WTC11 (cell line): ENCODE measurements at regions not wholly inside any gene's neighbourhood (a gene's known extent, or its start where the extent isn't known, plus 50 kb on each side); places are given as distances from the start of the nearest gene placed in this dataset.

Source experiments
- ATAC-seq: fragments of 200-7000 bp; cut with Tn5 transposase; 2 replicates; pipeline ENCODE4 v1.10.0; 2021; ENCODE audit warnings: mild to moderate bottlenecking, moderate library complexity
- CTCF ChIA-PET: fragments of 300-600 bp; sonication (Branson Sonifier 250); formaldehyde crosslinking; loops from one replicate; lab custom pipeline; 2021; ENCODE audit warnings: antibody characterized with exemption; lab: Charles Lee
- POLR2A ChIA-PET: fragments of 350-600 bp; sonication (Branson Sonifier 250); formaldehyde crosslinking; loops from one replicate; lab custom pipeline; 2021; ENCODE audit warnings: antibody characterized with exemption; lab: Charles Lee
- DNase-seq: peaks from one replicate; pipeline ENCODE4 v3.0.0; 2021; ENCODE audit warnings: low spot score
- H3K27ac Mint-ChIP-seq: 2 replicates; pipeline ENCODE4 v1.8.0; 2021; ENCODE audit warnings: mixed read lengths
- H3K27me3 Mint-ChIP-seq: 2 replicates; pipeline ENCODE4 v1.8.0; 2021; ENCODE audit warnings: low read depth, mild to moderate bottlenecking, moderate library complexity, mixed read lengths
- H3K36me3 Mint-ChIP-seq: 2 replicates; pipeline ENCODE4 v1.8.0; 2021; ENCODE audit warnings: mixed read lengths
- H3K4me1 Mint-ChIP-seq: 2 replicates; pipeline ENCODE4 v1.8.0; 2022; ENCODE audit warnings: mixed read lengths
- H3K4me3 Mint-ChIP-seq: 2 replicates; pipeline ENCODE4 v1.8.0; 2021; ENCODE audit warnings: mild to moderate bottlenecking, moderate library complexity, mixed read lengths
- H3K9me3 Mint-ChIP-seq: 2 replicates; pipeline ENCODE4 v1.8.0; 2021; ENCODE audit warnings: mixed read lengths
- CBFB ChIP-seq: sonication (generic); formaldehyde crosslinking; IDR thresholded peaks from 2 replicates; pipeline ENCODE4 v1.8.1; 2022; ENCODE audit warnings: mild to moderate bottlenecking, low read depth, missing genetic modification reagents
- CREB1 ChIP-seq: sonication (generic); formaldehyde crosslinking; IDR thresholded peaks from 2 replicates; pipeline ENCODE4 v1.8.0; 2023; ENCODE audit warnings: mild to moderate bottlenecking, missing genetic modification reagents
- ESRRA ChIP-seq: sonication (generic); formaldehyde crosslinking; IDR thresholded peaks from 2 replicates; pipeline ENCODE4 v1.8.1; 2022; ENCODE audit warnings: mild to moderate bottlenecking, missing genetic modification reagents, borderline replicate concordance
- FOXJ3 ChIP-seq: sonication (generic); formaldehyde crosslinking; IDR thresholded peaks from 2 replicates; pipeline ENCODE4 v1.9.0; 2021; ENCODE audit warnings: missing genetic modification reagents, mild to moderate bottlenecking, borderline replicate concordance
- FOXK1 ChIP-seq: sonication (generic); formaldehyde crosslinking; IDR thresholded peaks from 2 replicates; pipeline ENCODE4 v1.8.0; 2022; ENCODE audit warnings: mild to moderate bottlenecking, moderate library complexity, missing genetic modification reagents
- MYBL2 ChIP-seq: sonication (generic); formaldehyde crosslinking; IDR thresholded peaks from 2 replicates; pipeline ENCODE4 v1.8.1; 2023; ENCODE audit warnings: mild to moderate bottlenecking, moderate library complexity, missing genetic modification reagents
- RORB ChIP-seq: fragments of 250-450 bp; sonication (Bioruptor Pico); IDR thresholded peaks from 2 replicates; pipeline ENCODE4 v1.9.0; 2021; ENCODE audit warnings: mild to moderate bottlenecking
- TCF7 ChIP-seq: sonication (generic); formaldehyde crosslinking; IDR thresholded peaks from 2 replicates; pipeline ENCODE4 v1.8.0; 2022; ENCODE audit warnings: mild to moderate bottlenecking, low read depth, missing genetic modification reagents, moderate library complexity
- TEAD1 ChIP-seq: sonication (generic); formaldehyde crosslinking; IDR thresholded peaks from 2 replicates; pipeline ENCODE4 v1.8.0; 2022; ENCODE audit warnings: mild to moderate bottlenecking, missing genetic modification reagents
- ZNF232 ChIP-seq: sonication (generic); formaldehyde crosslinking; IDR thresholded peaks from 2 replicates; pipeline ENCODE4 v1.8.0; 2022; ENCODE audit warnings: mild to moderate bottlenecking, missing genetic modification reagents
- TF ChIP-seq, protein P1 (sequence below): sonication (generic); formaldehyde crosslinking; IDR thresholded peaks from 2 replicates; pipeline ENCODE4 v1.8.0; 2022; ENCODE audit warnings: mild to moderate bottlenecking, missing genetic modification reagents
- TF ChIP-seq, protein P2 (sequence below): sonication (generic); formaldehyde crosslinking; conservative IDR thresholded peaks from 2 replicates; pipeline ENCODE4 v1.8.1; 2023; ENCODE audit warnings: mild to moderate bottlenecking, low read depth, missing genetic modification reagents, moderate library complexity
- TF ChIP-seq, protein P3 (sequence below): sonication (generic); formaldehyde crosslinking; IDR thresholded peaks from 2 replicates; pipeline ENCODE4 v1.8.0; 2022; ENCODE audit warnings: mild to moderate bottlenecking, missing genetic modification reagents
- TF ChIP-seq, protein P4 (sequence below): sonication (generic); formaldehyde crosslinking; IDR thresholded peaks from 2 replicates; pipeline ENCODE4 v1.8.1; 2023; ENCODE audit warnings: mild to moderate bottlenecking, missing genetic modification reagents, moderate library complexity
- TF ChIP-seq, protein P5 (sequence below): fragments of 250-450 bp; sonication (Bioruptor Pico); IDR thresholded peaks from 2 replicates; pipeline ENCODE4 v1.9.0; 2021; ENCODE audit warnings: mild to moderate bottlenecking, borderline replicate concordance
- TF ChIP-seq, protein P6 (sequence below): sonication (generic); formaldehyde crosslinking; IDR thresholded peaks from 2 replicates; pipeline ENCODE4 v1.8.1; 2023; ENCODE audit warnings: mild to moderate bottlenecking, moderate library complexity, missing genetic modification reagents

DNA sequence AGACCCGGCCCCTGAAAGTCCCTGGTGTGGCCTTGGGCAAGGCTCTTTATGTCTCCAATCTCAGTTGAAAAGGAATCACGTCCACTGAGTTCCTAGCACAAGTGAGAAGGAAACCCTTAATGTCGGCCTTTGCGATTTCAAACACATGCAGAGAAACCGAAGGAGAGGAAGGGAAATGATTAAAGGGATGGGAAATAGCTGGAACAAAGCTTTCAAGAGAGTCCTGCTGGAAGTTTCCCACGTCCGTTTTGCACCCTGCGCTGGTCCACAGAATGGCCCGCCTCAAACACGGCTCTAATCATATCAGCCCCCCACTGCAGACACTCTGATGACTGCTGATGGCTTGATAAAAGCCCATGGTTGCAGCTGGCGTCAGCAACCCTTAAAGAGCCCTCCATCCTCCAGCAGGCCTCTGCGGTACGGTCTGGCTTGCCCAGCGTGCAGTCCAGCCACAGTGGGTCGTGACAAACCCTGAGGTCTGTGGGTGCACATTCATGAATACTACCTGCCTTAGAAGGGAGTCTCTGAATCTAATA, 765.5 kb upstream of the EEF2KMT start:
- ChIA-PET CTCF (no interaction called here), POLR2A (no interaction called here)
- H3K27me3 Mint-ChIP-seq, result peaks cover 12% of the 10 kb centered on the region
- no peak overlapping the region for H3K27ac Mint-ChIP-seq
- TF ChIP-seq, protein P1, sequence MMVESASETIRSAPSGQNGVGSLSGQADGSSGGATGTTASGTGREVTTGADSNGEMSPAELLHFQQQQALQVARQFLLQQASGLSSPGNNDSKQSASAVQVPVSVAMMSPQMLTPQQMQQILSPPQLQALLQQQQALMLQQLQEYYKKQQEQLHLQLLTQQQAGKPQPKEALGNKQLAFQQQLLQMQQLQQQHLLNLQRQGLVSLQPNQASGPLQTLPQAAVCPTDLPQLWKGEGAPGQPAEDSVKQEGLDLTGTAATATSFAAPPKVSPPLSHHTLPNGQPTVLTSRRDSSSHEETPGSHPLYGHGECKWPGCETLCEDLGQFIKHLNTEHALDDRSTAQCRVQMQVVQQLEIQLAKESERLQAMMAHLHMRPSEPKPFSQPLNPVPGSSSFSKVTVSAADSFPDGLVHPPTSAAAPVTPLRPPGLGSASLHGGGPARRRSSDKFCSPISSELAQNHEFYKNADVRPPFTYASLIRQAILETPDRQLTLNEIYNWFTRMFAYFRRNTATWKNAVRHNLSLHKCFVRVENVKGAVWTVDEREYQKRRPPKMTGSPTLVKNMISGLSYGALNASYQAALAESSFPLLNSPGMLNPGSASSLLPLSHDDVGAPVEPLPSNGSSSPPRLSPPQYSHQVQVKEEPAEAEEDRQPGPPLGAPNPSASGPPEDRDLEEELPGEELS, result no peak
- TF ChIP-seq MYBL2 (CRISPR knock-in tag), result no peak
- TF ChIP-seq CREB1, result no peak
- TF ChIP-seq ESRRA (CRISPR knock-in tag), result no peak
- TF ChIP-seq, protein P2, sequence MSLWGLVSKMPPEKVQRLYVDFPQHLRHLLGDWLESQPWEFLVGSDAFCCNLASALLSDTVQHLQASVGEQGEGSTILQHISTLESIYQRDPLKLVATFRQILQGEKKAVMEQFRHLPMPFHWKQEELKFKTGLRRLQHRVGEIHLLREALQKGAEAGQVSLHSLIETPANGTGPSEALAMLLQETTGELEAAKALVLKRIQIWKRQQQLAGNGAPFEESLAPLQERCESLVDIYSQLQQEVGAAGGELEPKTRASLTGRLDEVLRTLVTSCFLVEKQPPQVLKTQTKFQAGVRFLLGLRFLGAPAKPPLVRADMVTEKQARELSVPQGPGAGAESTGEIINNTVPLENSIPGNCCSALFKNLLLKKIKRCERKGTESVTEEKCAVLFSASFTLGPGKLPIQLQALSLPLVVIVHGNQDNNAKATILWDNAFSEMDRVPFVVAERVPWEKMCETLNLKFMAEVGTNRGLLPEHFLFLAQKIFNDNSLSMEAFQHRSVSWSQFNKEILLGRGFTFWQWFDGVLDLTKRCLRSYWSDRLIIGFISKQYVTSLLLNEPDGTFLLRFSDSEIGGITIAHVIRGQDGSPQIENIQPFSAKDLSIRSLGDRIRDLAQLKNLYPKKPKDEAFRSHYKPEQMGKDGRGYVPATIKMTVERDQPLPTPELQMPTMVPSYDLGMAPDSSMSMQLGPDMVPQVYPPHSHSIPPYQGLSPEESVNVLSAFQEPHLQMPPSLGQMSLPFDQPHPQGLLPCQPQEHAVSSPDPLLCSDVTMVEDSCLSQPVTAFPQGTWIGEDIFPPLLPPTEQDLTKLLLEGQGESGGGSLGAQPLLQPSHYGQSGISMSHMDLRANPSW (CRISPR knock-in tag), result no peak
- no peak for TF ChIP-seq TCF7 (CRISPR knock-in tag)
- TF ChIP-seq, protein P3, sequence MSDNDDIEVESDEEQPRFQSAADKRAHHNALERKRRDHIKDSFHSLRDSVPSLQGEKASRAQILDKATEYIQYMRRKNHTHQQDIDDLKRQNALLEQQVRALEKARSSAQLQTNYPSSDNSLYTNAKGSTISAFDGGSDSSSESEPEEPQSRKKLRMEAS (CRISPR knock-in tag), result no peak
- TF ChIP-seq, protein P4, sequence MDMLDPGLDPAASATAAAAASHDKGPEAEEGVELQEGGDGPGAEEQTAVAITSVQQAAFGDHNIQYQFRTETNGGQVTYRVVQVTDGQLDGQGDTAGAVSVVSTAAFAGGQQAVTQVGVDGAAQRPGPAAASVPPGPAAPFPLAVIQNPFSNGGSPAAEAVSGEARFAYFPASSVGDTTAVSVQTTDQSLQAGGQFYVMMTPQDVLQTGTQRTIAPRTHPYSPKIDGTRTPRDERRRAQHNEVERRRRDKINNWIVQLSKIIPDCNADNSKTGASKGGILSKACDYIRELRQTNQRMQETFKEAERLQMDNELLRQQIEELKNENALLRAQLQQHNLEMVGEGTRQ (CRISPR knock-in tag), result no peak
- no peak for TF ChIP-seq CBFB (CRISPR knock-in tag)
- TF ChIP-seq ZNF232 (CRISPR knock-in tag), result no peak
- no peak for TF ChIP-seq RORB (CRISPR knock-in tag)
- no peak for TF ChIP-seq TEAD1
- TF ChIP-seq, protein P5, sequence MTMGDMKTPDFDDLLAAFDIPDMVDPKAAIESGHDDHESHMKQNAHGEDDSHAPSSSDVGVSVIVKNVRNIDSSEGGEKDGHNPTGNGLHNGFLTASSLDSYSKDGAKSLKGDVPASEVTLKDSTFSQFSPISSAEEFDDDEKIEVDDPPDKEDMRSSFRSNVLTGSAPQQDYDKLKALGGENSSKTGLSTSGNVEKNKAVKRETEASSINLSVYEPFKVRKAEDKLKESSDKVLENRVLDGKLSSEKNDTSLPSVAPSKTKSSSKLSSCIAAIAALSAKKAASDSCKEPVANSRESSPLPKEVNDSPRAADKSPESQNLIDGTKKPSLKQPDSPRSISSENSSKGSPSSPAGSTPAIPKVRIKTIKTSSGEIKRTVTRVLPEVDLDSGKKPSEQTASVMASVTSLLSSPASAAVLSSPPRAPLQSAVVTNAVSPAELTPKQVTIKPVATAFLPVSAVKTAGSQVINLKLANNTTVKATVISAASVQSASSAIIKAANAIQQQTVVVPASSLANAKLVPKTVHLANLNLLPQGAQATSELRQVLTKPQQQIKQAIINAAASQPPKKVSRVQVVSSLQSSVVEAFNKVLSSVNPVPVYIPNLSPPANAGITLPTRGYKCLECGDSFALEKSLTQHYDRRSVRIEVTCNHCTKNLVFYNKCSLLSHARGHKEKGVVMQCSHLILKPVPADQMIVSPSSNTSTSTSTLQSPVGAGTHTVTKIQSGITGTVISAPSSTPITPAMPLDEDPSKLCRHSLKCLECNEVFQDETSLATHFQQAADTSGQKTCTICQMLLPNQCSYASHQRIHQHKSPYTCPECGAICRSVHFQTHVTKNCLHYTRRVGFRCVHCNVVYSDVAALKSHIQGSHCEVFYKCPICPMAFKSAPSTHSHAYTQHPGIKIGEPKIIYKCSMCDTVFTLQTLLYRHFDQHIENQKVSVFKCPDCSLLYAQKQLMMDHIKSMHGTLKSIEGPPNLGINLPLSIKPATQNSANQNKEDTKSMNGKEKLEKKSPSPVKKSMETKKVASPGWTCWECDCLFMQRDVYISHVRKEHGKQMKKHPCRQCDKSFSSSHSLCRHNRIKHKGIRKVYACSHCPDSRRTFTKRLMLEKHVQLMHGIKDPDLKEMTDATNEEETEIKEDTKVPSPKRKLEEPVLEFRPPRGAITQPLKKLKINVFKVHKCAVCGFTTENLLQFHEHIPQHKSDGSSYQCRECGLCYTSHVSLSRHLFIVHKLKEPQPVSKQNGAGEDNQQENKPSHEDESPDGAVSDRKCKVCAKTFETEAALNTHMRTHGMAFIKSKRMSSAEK, result no peak
- TF ChIP-seq, all 79 proteins: peak for 0
- H3K4me3 Mint-ChIP-seq, result no peak overlapping the region
- H3K9me3 Mint-ChIP-seq, result peaks cover 92% of the 10 kb centered on the region
- H3K36me3 Mint-ChIP-seq, result peaks cover 72% of the 10 kb centered on the region
- DNase-seq (no peak), ATAC-seq (no peak)
- H3K4me1 Mint-ChIP-seq, result no peaks in the 10 kb centered on the region

DNA sequence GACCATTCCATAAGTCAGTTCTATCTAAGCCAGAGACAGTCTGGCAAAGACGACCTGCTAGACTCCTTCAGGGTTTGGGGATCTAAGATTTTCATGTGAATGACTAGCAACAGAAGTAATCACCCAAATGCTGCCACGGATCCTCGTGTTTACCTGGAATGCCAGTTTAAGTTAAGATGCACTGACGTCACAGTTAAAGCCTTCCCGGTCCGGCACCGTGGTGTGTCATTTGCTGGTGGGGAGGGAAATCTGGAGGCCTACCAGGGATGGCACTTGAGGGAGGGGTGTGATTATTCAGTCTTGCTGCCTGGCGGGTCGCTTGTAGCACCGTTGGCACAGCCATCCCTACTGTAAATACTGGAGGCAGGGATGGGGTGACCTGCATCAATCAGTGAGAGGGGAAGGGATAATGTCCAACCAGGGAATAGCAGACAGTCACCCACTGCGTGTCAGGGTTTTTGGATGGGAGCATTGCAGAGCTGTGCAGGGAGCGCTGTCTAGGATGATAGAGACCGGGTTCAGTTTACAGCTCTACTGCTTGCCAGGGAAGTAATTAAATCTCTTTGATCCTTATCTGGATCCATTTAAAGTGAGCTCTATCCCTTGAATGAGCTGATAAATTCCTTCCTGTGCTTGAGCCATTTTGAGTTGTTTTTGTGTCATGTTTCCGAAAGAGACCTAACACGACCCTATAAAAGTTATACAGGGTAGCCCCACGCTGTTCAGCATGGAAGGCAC, 764.7 kb upstream of the EEF2KMT start:
- no peak overlapping the region for H3K4me3 Mint-ChIP-seq
- peaks cover 12% of the 10 kb centered on the region for H3K27me3 Mint-ChIP-seq
- H3K4me1 Mint-ChIP-seq, result no peaks in the 10 kb centered on the region
- H3K9me3 Mint-ChIP-seq, result peaks cover 89% of the 10 kb centered on the region
- peaks cover 69% of the 10 kb centered on the region for H3K36me3 Mint-ChIP-seq
- ChIA-PET CTCF (no interaction called here), POLR2A (no interaction called here)
- ATAC-seq (no peak), DNase-seq (no peak)
- H3K27ac Mint-ChIP-seq, result no peak overlapping the region
- TF ChIP-seq FOXJ3, result no peak
- TF ChIP-seq, protein P6, sequence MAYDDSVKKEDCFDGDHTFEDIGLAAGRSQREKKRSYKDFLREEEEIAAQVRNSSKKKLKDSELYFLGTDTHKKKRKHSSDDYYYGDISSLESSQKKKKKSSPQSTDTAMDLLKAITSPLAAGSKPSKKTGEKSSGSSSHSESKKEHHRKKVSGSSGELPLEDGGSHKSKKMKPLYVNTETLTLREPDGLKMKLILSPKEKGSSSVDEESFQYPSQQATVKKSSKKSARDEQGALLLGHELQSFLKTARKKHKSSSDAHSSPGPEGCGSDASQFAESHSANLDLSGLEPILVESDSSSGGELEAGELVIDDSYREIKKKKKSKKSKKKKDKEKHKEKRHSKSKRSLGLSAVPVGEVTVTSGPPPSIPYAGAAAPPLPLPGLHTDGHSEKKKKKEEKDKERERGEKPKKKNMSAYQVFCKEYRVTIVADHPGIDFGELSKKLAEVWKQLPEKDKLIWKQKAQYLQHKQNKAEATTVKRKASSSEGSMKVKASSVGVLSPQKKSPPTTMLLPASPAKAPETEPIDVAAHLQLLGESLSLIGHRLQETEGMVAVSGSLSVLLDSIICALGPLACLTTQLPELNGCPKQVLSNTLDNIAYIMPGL (CRISPR knock-in tag), result no peak
- no peak for TF ChIP-seq FOXK1 (CRISPR knock-in tag)
- TF ChIP-seq, protein P5, result no peak
